HEK293 (cell line): ENCODE measurements at regions not wholly inside any gene's neighbourhood (a gene's known extent, or its start where the extent isn't known, plus 50 kb on each side); places are given as distances from the start of the nearest gene placed in this dataset.

Experiments
- CTCF ChIA-PET: fragments of 350-600 bp; formaldehyde crosslinking; extraction: SDS; loops from one replicate; lab custom pipeline; 2021; ENCODE audit warnings: antibody characterized with exemption; lab: Yijun Ruan, JAX
- POLR2A ChIA-PET: fragments of 300-600 bp; formaldehyde crosslinking; extraction: SDS; loops from one replicate; lab custom pipeline; 2020; ENCODE audit warnings: antibody characterized with exemption, inconsistent platforms; lab: Yijun Ruan, JAX
- H3K27ac ChIP-seq: fragments of 200-500 bp; sonication (Bioruptor generic); 2 replicates; pipeline ENCODE4 v1.5.1; 2014; ENCODE audit warnings: low read depth, low read length, control low read depth, inconsistent platforms; ENCODE audit errors: extremely low read depth
- H3K36me3 ChIP-seq, 2 experiments: fragments of 200-500 bp in 1 of 2; sonication (Bioruptor generic) in 1 of 2; 1 replicate in 1 of 2; 2 replicates in 1 of 2; pipeline ENCODE4 v1.5.1; 2014 to 2017; ENCODE audit warnings: inconsistent platforms in 2 of 2, low read length in 2 of 2; ENCODE audit not compliant: control insufficient read depth in 2 of 2, insufficient read depth in 1 of 2
- H3K4me1 ChIP-seq: fragments of 200-500 bp; sonication (Bioruptor generic); 2 replicates; pipeline ENCODE4 v1.5.1; 2014; ENCODE audit warnings: mild to moderate bottlenecking, low read length, inconsistent platforms; ENCODE audit not compliant: control insufficient read depth, insufficient read depth
- H3K4me3 ChIP-seq: 2 replicates; pipeline ENCODE4 v1.5.1; 2011; ENCODE audit warnings: low read depth, mild to moderate bottlenecking, control low read depth, low read length, moderate library complexity
- H3K9me3 ChIP-seq: fragments of 200-500 bp; sonication (Bioruptor generic); 2 replicates; pipeline ENCODE4 v1.5.1; 2014; ENCODE audit warnings: low read depth, low read length, inconsistent platforms; ENCODE audit not compliant: control insufficient read depth, insufficient read depth
- ATF2 ChIP-seq: fragments of 450-650 bp; formaldehyde crosslinking; IDR thresholded peaks from 2 replicates; pipeline ENCODE4 v1.5.1; 2016; ENCODE audit warnings: missing biosample characterization, missing genetic modification characterization, low read depth
- BCL11B ChIP-seq: fragments of 450-650 bp; formaldehyde crosslinking; IDR thresholded peaks from 2 replicates; pipeline ENCODE4 v1.5.1; 2016; ENCODE audit warnings: low read depth, missing biosample characterization, missing genetic modification characterization
- CTCF ChIP-seq: fragments of 450-650 bp; formaldehyde crosslinking; IDR thresholded peaks from 2 replicates; pipeline ENCODE4 v1.5.1; 2016; ENCODE audit warnings: missing biosample characterization, missing genetic modification characterization
- GLIS1 ChIP-seq: fragments of 450-650 bp; formaldehyde crosslinking; IDR thresholded peaks from 2 replicates; pipeline ENCODE4 v1.5.1; 2016; ENCODE audit warnings: missing biosample characterization, missing genetic modification characterization
- KLF7 ChIP-seq: fragments of 450-650 bp; formaldehyde crosslinking; IDR thresholded peaks from 2 replicates; pipeline ENCODE4 v1.5.1; 2016; ENCODE audit warnings: missing biosample characterization, missing genetic modification characterization, borderline replicate concordance
- MYNN ChIP-seq: fragments of 450-650 bp; formaldehyde crosslinking; IDR thresholded peaks from 2 replicates; pipeline ENCODE4 v1.5.1; 2016; ENCODE audit warnings: missing biosample characterization, missing genetic modification characterization, borderline replicate concordance
- PRDM1 ChIP-seq: fragments of 450-650 bp; formaldehyde crosslinking; IDR thresholded peaks from 2 replicates; pipeline ENCODE4; 2016; ENCODE audit warnings: missing biosample characterization, missing genetic modification characterization
- RBAK ChIP-seq: fragments of 450-650 bp; formaldehyde crosslinking; IDR thresholded peaks from 2 replicates; pipeline ENCODE4 v1.5.1; 2016; ENCODE audit warnings: missing biosample characterization, missing genetic modification characterization
- SALL2 ChIP-seq: fragments of 450-650 bp; formaldehyde crosslinking; IDR thresholded peaks from 2 replicates; pipeline ENCODE4 v1.5.0; 2017; ENCODE audit warnings: missing biosample characterization, mild to moderate bottlenecking, missing genetic modification characterization, borderline replicate concordance
- SP2 ChIP-seq: fragments of 450-650 bp; formaldehyde crosslinking; IDR thresholded peaks from 2 replicates; pipeline ENCODE4 v1.5.1; 2016; ENCODE audit warnings: missing biosample characterization, missing genetic modification characterization
- ZBTB26 ChIP-seq: fragments of 450-650 bp; formaldehyde crosslinking; optimal IDR thresholded peaks from 2 replicates; pipeline ENCODE3; 2016; ENCODE audit warnings: missing biosample characterization, mild to moderate bottlenecking, missing genetic modification characterization
- ZNF121 ChIP-seq: fragments of 450-650 bp; formaldehyde crosslinking; IDR thresholded peaks from 2 replicates; pipeline ENCODE4 v1.5.1; 2016; ENCODE audit warnings: missing biosample characterization, missing genetic modification characterization
- ZNF138 ChIP-seq: fragments of 450-650 bp; formaldehyde crosslinking; IDR thresholded peaks from 2 replicates; pipeline ENCODE4 v1.5.1; 2016; ENCODE audit warnings: missing biosample characterization, missing genetic modification characterization, borderline replicate concordance
- ZNF19 ChIP-seq: fragments of 450-650 bp; formaldehyde crosslinking; IDR thresholded peaks from 2 replicates; pipeline ENCODE4; 2016; ENCODE audit warnings: missing biosample characterization, missing genetic modification characterization, low read depth
- ZNF202 ChIP-seq: fragments of 450-650 bp; formaldehyde crosslinking; IDR thresholded peaks from 2 replicates; pipeline ENCODE4 v1.5.1; 2016; ENCODE audit warnings: missing biosample characterization, missing genetic modification characterization, borderline replicate concordance
- ZNF239 ChIP-seq: fragments of 450-650 bp; formaldehyde crosslinking; IDR thresholded peaks from 2 replicates; pipeline ENCODE4 v1.5.1; 2016; ENCODE audit warnings: missing biosample characterization, missing genetic modification characterization
- ZNF292 ChIP-seq: fragments of 450-650 bp; formaldehyde crosslinking; IDR thresholded peaks from 2 replicates; pipeline ENCODE4 v1.5.1; 2016; ENCODE audit warnings: low read depth, missing biosample characterization, missing genetic modification characterization, borderline replicate concordance
- ZNF37A ChIP-seq: fragments of 450-650 bp; IDR thresholded peaks from 2 replicates; pipeline ENCODE4 v1.5.1; 2018; ENCODE audit warnings: missing biosample characterization, missing genetic modification characterization
- ZNF416 ChIP-seq: fragments of 450-650 bp; formaldehyde crosslinking; IDR thresholded peaks from 2 replicates; pipeline ENCODE4 v1.5.1; 2016; ENCODE audit warnings: missing biosample characterization, missing genetic modification characterization
- ZNF48 ChIP-seq: fragments of 450-650 bp; formaldehyde crosslinking; IDR thresholded peaks from 2 replicates; pipeline ENCODE4 v1.5.1; 2016; ENCODE audit warnings: missing biosample characterization, missing genetic modification characterization
- ZNF580 ChIP-seq: fragments of 450-650 bp; formaldehyde crosslinking; IDR thresholded peaks from 2 replicates; pipeline ENCODE4 v1.5.1; 2016; ENCODE audit warnings: missing biosample characterization, missing genetic modification characterization
- ZNF660 ChIP-seq: fragments of 450-650 bp; IDR thresholded peaks from 2 replicates; pipeline ENCODE4 v1.5.1; 2018; ENCODE audit warnings: missing biosample characterization, mild to moderate bottlenecking, missing genetic modification characterization
- ZNF747 ChIP-seq: fragments of 450-650 bp; formaldehyde crosslinking; IDR thresholded peaks from 2 replicates; pipeline ENCODE4 v1.5.1; 2016; ENCODE audit warnings: missing biosample characterization, missing genetic modification characterization
- TF ChIP-seq, protein P1 (sequence below): fragments of 450-650 bp; IDR thresholded peaks from 2 replicates; pipeline ENCODE4 v1.5.1; 2018; ENCODE audit warnings: missing biosample characterization, mild to moderate bottlenecking, missing genetic modification characterization
- TF ChIP-seq, protein P2 (sequence below): fragments of 450-650 bp; formaldehyde crosslinking; IDR thresholded peaks from 2 replicates; pipeline ENCODE4 v1.5.1; 2016; ENCODE audit warnings: missing biosample characterization, missing genetic modification characterization
- TF ChIP-seq, protein P3 (sequence below): fragments of 450-650 bp; formaldehyde crosslinking; IDR thresholded peaks from 2 replicates; pipeline ENCODE4 v1.5.1; 2016; ENCODE audit warnings: missing biosample characterization, missing genetic modification characterization

GRCh38 chr13:63983366-63983765 lies 2567.7 kb upstream of the PCDH20 start:
- Histone ChIP-seq H3K4me3 (no peak overlapping the region), H3K36me3 (no peaks in the 10 kb centered on the region), H3K9me3 (no peaks in the 10 kb centered on the region), H3K4me1 (no peaks in the 10 kb centered on the region), H3K27ac (no peak overlapping the region)
- ChIA-PET CTCF (no interaction called here), POLR2A (no interaction called here)
- TF ChIP-seq ZBTB26 (no peak), ZNF138 (tag by site-specific recombination) (no peak), KLF7 (tag by site-specific recombination) (no peak), ZNF239 (no peak), ZNF660 (tag by site-specific recombination) (no peak), ZNF37A (tag by site-specific recombination) (no peak), ATF2 (tag by site-specific recombination) (no peak)
- TF ChIP-seq, protein P1, sequence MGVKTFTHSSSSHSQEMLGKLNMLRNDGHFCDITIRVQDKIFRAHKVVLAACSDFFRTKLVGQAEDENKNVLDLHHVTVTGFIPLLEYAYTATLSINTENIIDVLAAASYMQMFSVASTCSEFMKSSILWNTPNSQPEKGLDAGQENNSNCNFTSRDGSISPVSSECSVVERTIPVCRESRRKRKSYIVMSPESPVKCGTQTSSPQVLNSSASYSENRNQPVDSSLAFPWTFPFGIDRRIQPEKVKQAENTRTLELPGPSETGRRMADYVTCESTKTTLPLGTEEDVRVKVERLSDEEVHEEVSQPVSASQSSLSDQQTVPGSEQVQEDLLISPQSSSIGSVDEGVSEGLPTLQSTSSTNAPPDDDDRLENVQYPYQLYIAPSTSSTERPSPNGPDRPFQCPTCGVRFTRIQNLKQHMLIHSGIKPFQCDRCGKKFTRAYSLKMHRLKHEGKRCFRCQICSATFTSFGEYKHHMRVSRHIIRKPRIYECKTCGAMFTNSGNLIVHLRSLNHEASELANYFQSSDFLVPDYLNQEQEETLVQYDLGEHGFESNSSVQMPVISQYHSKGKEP (tag by site-specific recombination): no peak

DNA sequence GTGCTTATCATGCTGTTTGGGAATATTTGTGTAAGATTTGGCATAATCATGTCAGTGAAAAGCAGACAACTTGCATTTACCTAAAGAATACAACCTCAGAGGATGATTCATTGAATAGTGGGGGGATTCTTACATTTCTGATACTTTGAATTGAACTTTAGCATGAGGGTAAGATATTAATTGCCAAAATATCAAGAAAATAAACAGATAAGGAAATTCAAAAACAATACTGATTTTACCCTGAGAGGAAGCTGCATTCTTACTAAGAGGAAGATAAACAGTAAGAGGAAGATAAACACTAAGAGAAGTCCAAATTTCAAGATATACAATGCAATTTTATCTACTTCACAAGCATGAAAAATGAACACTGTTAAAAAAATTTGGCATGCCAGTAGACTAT lies 2564.3 kb upstream of the PCDH20 start:
- ChIA-PET POLR2A (no interaction called here), CTCF (no interaction called here)
- Histone ChIP-seq H3K36me3 (no peaks in the 10 kb centered on the region), H3K27ac (no peak overlapping the region), H3K4me3 (no peak overlapping the region), H3K4me1 (no peaks in the 10 kb centered on the region), H3K9me3 (no peaks in the 10 kb centered on the region)
- TF ChIP-seq KLF7 (tag by site-specific recombination) (no peak), ZNF202 (tag by site-specific recombination) (no peak), ZNF747 (tag by site-specific recombination) (no peak), BCL11B (tag by site-specific recombination) (no peak), ZNF292 (no peak), MYNN (tag by site-specific recombination) (no peak), ZNF416 (no peak), PRDM1 (no peak), ZNF121 (no peak), SP2 (tag by site-specific recombination) (no peak), CTCF (tag by site-specific recombination) (no peak), GLIS1 (tag by site-specific recombination) (no peak), ZNF580 (tag by site-specific recombination) (no peak), ZNF19 (tag by site-specific recombination) (no peak), SALL2 (tag by site-specific recombination) (no peak), ZNF48 (tag by site-specific recombination) (no peak), RBAK (no peak)
- TF ChIP-seq, protein P2, sequence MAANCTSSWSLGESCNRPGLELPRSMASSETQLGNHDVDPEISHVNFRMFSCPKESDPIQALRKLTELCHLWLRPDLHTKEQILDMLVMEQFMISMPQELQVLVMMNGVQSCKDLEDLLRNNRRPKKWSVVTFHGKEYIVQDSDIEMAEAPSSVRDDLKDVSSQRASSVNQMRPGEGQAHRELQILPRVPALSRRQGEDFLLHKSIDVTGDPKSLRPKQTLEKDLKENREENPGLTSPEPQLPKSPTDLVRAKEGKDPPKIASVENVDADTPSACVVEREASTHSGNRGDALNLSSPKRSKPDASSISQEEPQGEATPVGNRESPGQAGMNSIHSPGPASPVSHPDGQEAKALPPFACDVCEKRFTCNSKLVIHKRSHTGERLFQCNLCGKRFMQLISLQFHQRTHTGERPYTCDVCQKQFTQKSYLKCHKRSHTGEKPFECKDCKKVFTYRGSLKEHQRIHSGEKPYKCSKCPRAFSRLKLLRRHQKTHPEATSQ (tag by site-specific recombination): no peak
- TF ChIP-seq, protein P3, sequence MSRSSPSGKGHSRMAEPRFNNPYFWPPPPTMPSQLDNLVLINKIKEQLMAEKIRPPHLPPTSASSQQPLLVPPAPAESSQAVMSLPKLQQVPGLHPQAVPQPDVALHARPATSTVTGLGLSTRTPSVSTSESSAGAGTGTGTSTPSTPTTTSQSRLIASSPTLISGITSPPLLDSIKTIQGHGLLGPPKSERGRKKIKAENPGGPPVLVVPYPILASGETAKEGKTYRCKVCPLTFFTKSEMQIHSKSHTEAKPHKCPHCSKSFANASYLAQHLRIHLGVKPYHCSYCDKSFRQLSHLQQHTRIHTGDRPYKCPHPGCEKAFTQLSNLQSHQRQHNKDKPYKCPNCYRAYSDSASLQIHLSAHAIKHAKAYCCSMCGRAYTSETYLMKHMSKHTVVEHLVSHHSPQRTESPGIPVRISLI (tag by site-specific recombination): no peak
